Hepatocyte (in vitro differentiated cells): ENCODE measurements at regions not wholly inside any gene's neighbourhood (a gene's known extent, or its start where the extent isn't known, plus 50 kb on each side); places are given as distances from the start of the nearest gene placed in this dataset.

Experiments used
- CTCF ChIP-seq: fragments of 200-600 bp; sonication (generic); IDR thresholded peaks from 2 replicates; pipeline ENCODE4 v1.5.1; 2016; ENCODE audit warnings: antibody characterized with exemption, mild to moderate bottlenecking; ENCODE audit not compliant: poor library complexity
- EZH2phosphoT487 ChIP-seq: fragments of 200-600 bp; sonication (generic); IDR thresholded peaks from one replicate; pipeline ENCODE4 v1.6.1; 2018; ENCODE audit warnings: antibody characterized with exemption, mild to moderate bottlenecking, low read depth, moderate library complexity; ENCODE audit not compliant: unreplicated experiment, severe bottlenecking

- TF ChIP-seq EZH2phosphoT487 (no peak), CTCF (no peak)
Observed at GRCh38 chr17:73823684-73824083, 179.4 kb upstream of the SDK2 start.
